RWPE2 (cell line): ENCODE measurements at regions not wholly inside any gene's neighbourhood (a gene's known extent, or its start where the extent isn't known, plus 50 kb on each side); places are given as distances from the start of the nearest gene placed in this dataset.

Experiments
- ATAC-seq: fragments of 200-7000 bp; cut with Tn5 transposase; 3 replicates; pipeline ENCODE4 v1.9.1; 2021; ENCODE audit warnings: low read depth
- DNase-seq: peaks from one replicate; pipeline ENCODE4 v3.0.0-alpha.2; 2020; ENCODE audit warnings: low spot score
- H3K27ac ChIP-seq: fragments of 450-650 bp; 2 replicates; pipeline ENCODE4 v1.5.1; 2017; ENCODE audit warnings: mild to moderate bottlenecking; ENCODE audit not compliant: poor library complexity, severe bottlenecking
- H3K27me3 ChIP-seq: fragments of 250-450 bp; sonication (Bioruptor Pico); 2 replicates; pipeline ENCODE4 v1.5.1; 2021; ENCODE audit warnings: mild to moderate bottlenecking, moderate library complexity; ENCODE audit not compliant: insufficient read depth, poor library complexity, severe bottlenecking
- H3K36me3 ChIP-seq: fragments of 250-450 bp; sonication (Bioruptor Pico); 2 replicates; pipeline ENCODE4 v1.5.1; 2020; ENCODE audit warnings: low read depth, mild to moderate bottlenecking, moderate library complexity
- H3K4me1 ChIP-seq: fragments of 250-450 bp; sonication (Bioruptor Pico); 2 replicates; pipeline ENCODE4 v1.5.1; 2021; ENCODE audit warnings: mild to moderate bottlenecking, moderate library complexity; ENCODE audit not compliant: insufficient read depth, poor library complexity, severe bottlenecking
- H3K4me3 ChIP-seq: fragments of 250-450 bp; sonication (Bioruptor Pico); 2 replicates; pipeline ENCODE4 v1.5.1; 2021; ENCODE audit warnings: mild to moderate bottlenecking, moderate library complexity; ENCODE audit not compliant: severe bottlenecking
- H3K9me3 ChIP-seq: fragments of 250-450 bp; sonication (Bioruptor Pico); 2 replicates; pipeline ENCODE4 v1.5.1; 2021; ENCODE audit warnings: mild to moderate bottlenecking, moderate library complexity; ENCODE audit not compliant: severe bottlenecking
- CTCF ChIP-seq: fragments of 450-650 bp; IDR thresholded peaks from one replicate; pipeline ENCODE4 v1.5.1; 2017; ENCODE audit warnings: mild to moderate bottlenecking, moderate library complexity; ENCODE audit not compliant: poor library complexity, severe bottlenecking

- ATAC-seq, result no peak
- Histone ChIP-seq H3K4me3 (no peak overlapping the region), H3K27ac (no peak overlapping the region), H3K27me3 (no peaks in the 10 kb centered on the region), H3K4me1 (no peaks in the 10 kb centered on the region), H3K9me3 (no peaks in the 10 kb centered on the region), H3K36me3 (no peaks in the 10 kb centered on the region)
- no peak for TF ChIP-seq CTCF
- DNase-seq, result no peak
Measured at GRCh38 chr12:78321696-78322095, 491.0 kb downstream of the NAV3 start.

GRCh38 chr12:78323226-78323625 is 492.5 kb downstream of the NAV3 start:
- Histone ChIP-seq H3K36me3 (no peaks in the 10 kb centered on the region), H3K4me1 (no peaks in the 10 kb centered on the region), H3K4me3 (no peak overlapping the region), H3K9me3 (no peaks in the 10 kb centered on the region), H3K27me3 (no peaks in the 10 kb centered on the region), H3K27ac (no peak overlapping the region)
- no peak for TF ChIP-seq CTCF
- ATAC-seq (no peak), DNase-seq (no peak)

DNA sequence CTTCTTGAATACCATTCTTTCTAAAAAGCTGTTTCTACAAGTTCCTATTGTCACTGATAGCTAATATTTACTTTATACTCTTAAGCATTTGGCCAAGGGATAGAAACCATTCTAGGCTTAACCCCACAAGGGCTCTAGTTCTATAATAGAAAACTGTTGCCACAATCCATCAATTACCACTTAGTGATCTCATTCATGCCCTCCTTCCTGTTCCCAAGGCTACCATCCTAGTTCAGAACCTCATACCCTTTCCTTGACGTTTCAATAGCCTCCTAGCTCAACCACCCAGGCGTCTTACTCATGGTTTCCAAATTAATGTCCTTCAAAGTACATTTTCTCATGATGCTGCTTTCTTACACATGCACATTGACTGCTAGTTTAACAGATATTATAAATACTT is 493.5 kb downstream of the NAV3 start:
- ATAC-seq (no peak), DNase-seq (no peak)
- no peak overlapping the region for H3K27ac ChIP-seq
- H3K36me3 ChIP-seq, result no peaks in the 10 kb centered on the region
- no peak for TF ChIP-seq CTCF
- no peaks in the 10 kb centered on the region for H3K27me3 ChIP-seq
- no peaks in the 10 kb centered on the region for H3K9me3 ChIP-seq
- no peaks in the 10 kb centered on the region for H3K4me1 ChIP-seq
- no peak overlapping the region for H3K4me3 ChIP-seq

DNA sequence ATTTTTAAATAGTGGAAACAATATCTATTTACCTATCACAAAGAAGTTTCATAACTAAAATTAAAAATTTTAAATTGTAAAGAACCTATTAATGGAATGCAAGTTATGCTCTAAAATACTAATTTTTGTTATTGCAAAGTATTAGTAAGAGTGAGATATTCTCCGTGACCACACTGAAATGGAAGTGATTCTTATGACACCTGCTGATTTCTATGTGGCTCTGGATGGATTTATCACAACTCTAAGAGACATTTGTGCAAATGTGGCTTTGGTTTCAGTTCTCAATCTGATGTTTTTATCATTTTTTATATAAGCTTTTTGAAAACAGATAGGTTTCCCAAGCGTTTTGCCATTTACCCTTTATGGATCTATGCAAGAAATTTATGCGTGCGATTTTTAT is 497.8 kb downstream of the NAV3 start:
- H3K4me3 ChIP-seq, result no peak overlapping the region
- no peaks in the 10 kb centered on the region for H3K9me3 ChIP-seq
- H3K27me3 ChIP-seq, result no peaks in the 10 kb centered on the region
- no peaks in the 10 kb centered on the region for H3K4me1 ChIP-seq
- TF ChIP-seq CTCF, result no peak
- no peaks in the 10 kb centered on the region for H3K36me3 ChIP-seq
- H3K27ac ChIP-seq, result no peak overlapping the region
- ATAC-seq (no peak), DNase-seq (no peak)

DNA sequence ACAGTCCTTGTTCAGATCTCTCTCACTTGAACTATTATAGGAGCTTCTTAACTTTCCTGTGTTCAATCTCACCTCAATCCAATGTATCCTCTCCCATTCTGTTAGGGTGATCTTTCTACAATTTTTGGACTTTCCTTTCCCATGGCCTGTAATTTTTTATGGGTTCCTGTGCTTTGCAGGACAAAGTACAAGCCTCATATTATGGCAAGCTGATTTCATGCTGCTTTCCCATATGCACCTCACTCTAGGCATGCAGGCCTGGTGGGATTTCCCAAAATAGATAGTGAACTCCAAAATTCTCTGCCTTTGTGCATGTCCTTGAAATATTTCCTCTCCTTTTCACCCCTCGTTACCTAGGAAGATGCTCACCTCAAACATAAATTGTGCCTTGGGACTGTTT is 499.4 kb downstream of the NAV3 start:
- Histone ChIP-seq H3K9me3 (no peaks in the 10 kb centered on the region), H3K4me3 (no peak overlapping the region), H3K27ac (no peak overlapping the region), H3K36me3 (no peaks in the 10 kb centered on the region), H3K27me3 (peaks cover 3% of the 10 kb centered on the region), H3K4me1 (no peaks in the 10 kb centered on the region)
- no peak for DNase-seq
- ATAC-seq, result no peak
- no peak for TF ChIP-seq CTCF
